ENCODE measurements at regions not wholly inside any gene's neighbourhood (a gene's known extent, or its start where the extent isn't known, plus 50 kb on each side); places are given as distances from the start of the nearest gene placed in this dataset.

GRCh38 chr12:127175361-127175760, 1091.6 kb upstream of the TMEM132C start:
- no peak for TF ChIP-seq POLR2A (IDR thresholded peaks at IDR 0.05)
- TF ChIP-seq, protein P1, sequence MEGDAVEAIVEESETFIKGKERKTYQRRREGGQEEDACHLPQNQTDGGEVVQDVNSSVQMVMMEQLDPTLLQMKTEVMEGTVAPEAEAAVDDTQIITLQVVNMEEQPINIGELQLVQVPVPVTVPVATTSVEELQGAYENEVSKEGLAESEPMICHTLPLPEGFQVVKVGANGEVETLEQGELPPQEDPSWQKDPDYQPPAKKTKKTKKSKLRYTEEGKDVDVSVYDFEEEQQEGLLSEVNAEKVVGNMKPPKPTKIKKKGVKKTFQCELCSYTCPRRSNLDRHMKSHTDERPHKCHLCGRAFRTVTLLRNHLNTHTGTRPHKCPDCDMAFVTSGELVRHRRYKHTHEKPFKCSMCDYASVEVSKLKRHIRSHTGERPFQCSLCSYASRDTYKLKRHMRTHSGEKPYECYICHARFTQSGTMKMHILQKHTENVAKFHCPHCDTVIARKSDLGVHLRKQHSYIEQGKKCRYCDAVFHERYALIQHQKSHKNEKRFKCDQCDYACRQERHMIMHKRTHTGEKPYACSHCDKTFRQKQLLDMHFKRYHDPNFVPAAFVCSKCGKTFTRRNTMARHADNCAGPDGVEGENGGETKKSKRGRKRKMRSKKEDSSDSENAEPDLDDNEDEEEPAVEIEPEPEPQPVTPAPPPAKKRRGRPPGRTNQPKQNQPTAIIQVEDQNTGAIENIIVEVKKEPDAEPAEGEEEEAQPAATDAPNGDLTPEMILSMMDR (IDR thresholded peaks at IDR 0.05) = no peak

Measured in heart left ventricle (tissue), 13 donors.